ENCODE measurements at regions not wholly inside any gene's neighbourhood (a gene's known extent, or its start where the extent isn't known, plus 50 kb on each side); places are given as distances from the start of the nearest gene placed in this dataset.

DNA sequence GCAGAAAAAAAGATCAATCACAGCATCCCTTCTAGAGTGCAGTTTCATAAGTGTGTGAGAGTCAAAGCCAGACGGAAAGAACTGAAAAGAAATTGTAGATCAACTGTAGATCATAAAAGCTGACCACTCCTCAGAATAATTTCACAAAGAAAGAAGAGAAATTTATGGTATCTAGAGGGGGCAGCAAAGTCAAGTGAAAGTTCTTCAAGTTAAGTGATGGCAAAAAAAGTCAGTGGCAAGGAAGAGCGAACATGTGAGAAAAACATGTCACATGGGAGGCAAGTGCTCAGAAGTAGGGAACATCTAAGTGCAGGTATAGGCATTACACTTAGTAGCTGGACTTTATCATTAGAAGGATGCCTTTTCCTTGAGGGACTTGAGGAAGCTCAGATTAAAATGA, 245.1 kb upstream of the ISL1 start:
- Histone ChIP-seq H3K27me3 (ENCODE audit: control insufficient read depth in 2 of 2, insufficient read depth in 2 of 2, low read length in 2 of 2) (no peaks in the 10 kb centered on the region), H3K9me3 (replicated peaks; ENCODE audit: control insufficient read depth, insufficient read depth, low read length) (peaks cover 3% of the 10 kb centered on the region), H4K20me1 (replicated peaks; ENCODE audit: control insufficient read depth, extremely low read depth, insufficient read depth, low read length) (no peaks in the 10 kb centered on the region), H3K4me2 (ENCODE audit: insufficient read depth, low read length) (no peak overlapping the region), H3K9me1 (replicated peaks; ENCODE audit: control insufficient read depth, extremely low read depth, insufficient read depth, low read length) (no peaks in the 10 kb centered on the region), H3K27ac (ENCODE audit: insufficient read depth, low read depth, low read length) (no peak overlapping the region), H3K9ac (replicated peaks; ENCODE audit: extremely low read depth, insufficient read depth, low read length) (no peak overlapping the region), H2AFZ (ENCODE audit: low read depth, low read length) (no peak overlapping the region), H3K4me3 (replicated peaks in 1 of 3; ENCODE audit: insufficient read depth in 1 of 3, low read depth in 1 of 3, low read length in 3 of 3) (no peak overlapping the region), H3K79me2 (ENCODE audit: control insufficient read depth, insufficient read depth, low read length) (no peaks in the 10 kb centered on the region), H3K36me3 (ENCODE audit: control insufficient read depth in 2 of 2, extremely low read depth in 1 of 2, insufficient read depth in 2 of 2, low read length in 2 of 2) (no peaks in the 10 kb centered on the region), H3K4me1 (ENCODE audit: control insufficient read depth, extremely low read depth, insufficient read depth, low read length) (no peaks in the 10 kb centered on the region)
- no peak for DNase-seq (ENCODE audit: low read depth, low spot score)
- FAIRE-seq, result no peak
- no TSS peak for BruUV-seq (replicated peaks)
- dilution Hi-C loops (cut with MboI; ENCODE audit: extremely low pct_ligation_motif_present, low sequenced_read_pairs), result no loop called here
- POLR2A ChIA-PET, result no interaction called here
- CTCF ChIA-PET, result no interaction called here
- TF ChIP-seq, protein P1, sequence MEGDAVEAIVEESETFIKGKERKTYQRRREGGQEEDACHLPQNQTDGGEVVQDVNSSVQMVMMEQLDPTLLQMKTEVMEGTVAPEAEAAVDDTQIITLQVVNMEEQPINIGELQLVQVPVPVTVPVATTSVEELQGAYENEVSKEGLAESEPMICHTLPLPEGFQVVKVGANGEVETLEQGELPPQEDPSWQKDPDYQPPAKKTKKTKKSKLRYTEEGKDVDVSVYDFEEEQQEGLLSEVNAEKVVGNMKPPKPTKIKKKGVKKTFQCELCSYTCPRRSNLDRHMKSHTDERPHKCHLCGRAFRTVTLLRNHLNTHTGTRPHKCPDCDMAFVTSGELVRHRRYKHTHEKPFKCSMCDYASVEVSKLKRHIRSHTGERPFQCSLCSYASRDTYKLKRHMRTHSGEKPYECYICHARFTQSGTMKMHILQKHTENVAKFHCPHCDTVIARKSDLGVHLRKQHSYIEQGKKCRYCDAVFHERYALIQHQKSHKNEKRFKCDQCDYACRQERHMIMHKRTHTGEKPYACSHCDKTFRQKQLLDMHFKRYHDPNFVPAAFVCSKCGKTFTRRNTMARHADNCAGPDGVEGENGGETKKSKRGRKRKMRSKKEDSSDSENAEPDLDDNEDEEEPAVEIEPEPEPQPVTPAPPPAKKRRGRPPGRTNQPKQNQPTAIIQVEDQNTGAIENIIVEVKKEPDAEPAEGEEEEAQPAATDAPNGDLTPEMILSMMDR (IDR thresholded peaks at IDR 0.05; ENCODE audit: extremely low read depth in 1 of 2, insufficient read depth in 1 of 2, low read depth in 1 of 2, low read length in 2 of 2), result no peak
- TF ChIP-seq GATA2 (IDR thresholded peaks at IDR 0.05; ENCODE audit: insufficient read depth, insufficient read length, low read depth, low read length) (no peak), POLR2A (IDR thresholded peaks at IDR 0.05; ENCODE audit: low read depth, low read length) (no peak), JUN (IDR thresholded peaks at IDR 0.05; ENCODE audit: borderline replicate concordance, insufficient read depth, insufficient read length, low read depth) (no peak), POLR2AphosphoS5 (IDR thresholded peaks at IDR 0.05; ENCODE audit: insufficient read depth, low read depth, low read length) (no peak), EZH2 (IDR thresholded peaks at IDR 0.05; ENCODE audit: borderline replicate concordance, low read depth, low read length, severe bottlenecking) (no peak)
- TF ChIP-seq, protein P2, sequence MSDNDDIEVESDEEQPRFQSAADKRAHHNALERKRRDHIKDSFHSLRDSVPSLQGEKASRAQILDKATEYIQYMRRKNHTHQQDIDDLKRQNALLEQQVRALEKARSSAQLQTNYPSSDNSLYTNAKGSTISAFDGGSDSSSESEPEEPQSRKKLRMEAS (IDR thresholded peaks at IDR 0.05; ENCODE audit: insufficient read depth, insufficient read length), result no peak
- intact Hi-C loops (cut with micrococcal nuclease), result no loop called here

All from endothelial cell of umbilical vein (primary cell).